GM21528 (cell line): ENCODE measurements at regions not wholly inside any gene's neighbourhood (a gene's known extent, or its start where the extent isn't known, plus 50 kb on each side); places are given as distances from the start of the nearest gene placed in this dataset.
"Not testable (repeated sequence)": the region's sequence is repeated elsewhere in the genome, so short reads cannot be mapped to it uniquely, and the experiment has no call there.

Source experiments
- ATAC-seq: cut with Tn5 transposase; IDR thresholded peaks from one replicate; pipeline ENCODE4 v1.9.1; 2021; ENCODE audit warnings: mild to moderate bottlenecking, moderate library complexity; ENCODE audit not compliant: unreplicated experiment, low FRiP score

DNA sequence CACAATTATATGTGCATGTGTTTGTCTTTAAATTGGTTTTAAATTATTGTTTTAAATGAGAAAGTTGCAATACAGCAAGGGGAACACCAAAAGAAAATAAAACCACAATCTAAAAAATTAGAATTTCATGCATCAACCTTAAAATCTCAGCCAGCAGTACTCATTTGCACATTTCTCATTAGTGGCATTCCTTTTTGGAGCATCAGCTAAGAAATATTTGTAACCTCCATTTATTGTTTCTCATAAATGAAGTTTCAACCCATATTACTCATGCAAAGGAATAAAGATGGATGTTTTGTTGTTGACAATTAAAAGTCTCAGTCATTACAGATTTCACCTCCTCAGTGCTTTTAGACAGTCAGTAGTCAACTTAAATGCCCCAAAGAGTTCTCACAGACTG, 160.1 kb downstream of the TBX15 start:
- ATAC-seq = no peak

DNA sequence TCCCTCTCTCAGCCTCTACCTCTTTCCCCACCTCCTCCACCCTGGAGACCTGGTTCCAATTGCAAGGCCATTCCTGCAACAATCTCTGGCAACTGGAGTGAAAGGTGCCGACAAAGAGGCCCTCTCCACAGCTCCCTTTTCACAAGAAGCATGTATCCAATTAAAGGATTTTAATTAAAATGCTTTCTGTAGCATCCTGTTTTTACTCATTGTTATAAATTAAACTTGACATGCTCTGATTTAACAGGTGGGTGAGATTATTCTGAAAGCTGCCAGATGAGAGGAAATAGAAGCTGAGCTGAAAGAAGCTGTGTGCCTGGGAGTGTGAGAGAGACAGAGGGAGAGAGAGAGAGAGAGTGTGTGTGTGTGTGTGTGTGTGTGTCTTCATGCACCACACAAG, 160.5 kb downstream of the TBX15 start:
- no peak for ATAC-seq

DNA sequence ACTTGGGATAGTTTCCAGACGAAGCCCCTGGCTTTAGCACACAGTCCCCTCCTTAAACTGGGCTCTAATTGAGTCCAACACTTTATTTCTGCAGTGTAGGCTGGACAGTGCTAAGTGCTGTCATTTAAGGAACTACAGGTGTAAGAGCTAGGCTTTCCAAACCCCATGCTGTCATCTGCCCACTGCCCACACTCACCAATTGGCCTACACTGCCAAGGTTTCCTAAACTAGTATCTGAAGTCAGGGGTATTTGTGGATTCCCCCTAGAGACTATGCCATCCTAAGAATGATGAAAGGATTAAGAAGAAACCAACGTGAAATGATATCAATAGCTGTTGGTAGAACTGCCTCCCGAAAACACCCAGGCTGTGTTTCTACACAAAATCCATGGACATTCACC, 160.9 kb downstream of the TBX15 start:
- no peak for ATAC-seq

DNA sequence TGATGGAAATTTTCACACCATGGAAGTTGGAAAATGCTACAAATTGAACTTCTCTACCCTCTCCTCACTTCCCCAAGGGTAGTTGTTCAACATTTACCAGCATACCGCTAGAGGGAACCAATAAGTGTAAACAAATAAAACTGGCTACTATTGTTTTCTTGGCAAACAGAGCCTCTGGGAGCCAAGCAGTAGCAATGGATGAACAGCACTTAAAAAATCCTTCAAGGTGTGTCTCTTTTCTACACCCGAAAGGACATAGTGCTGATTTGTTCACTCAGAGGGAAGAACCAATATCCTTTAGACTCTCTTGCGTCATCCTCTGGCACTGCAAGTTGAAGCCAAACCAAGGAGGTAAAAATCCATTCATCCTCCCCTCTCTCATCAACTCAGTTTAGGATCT, 161.5 kb downstream of the TBX15 start:
- ATAC-seq = no peak

DNA sequence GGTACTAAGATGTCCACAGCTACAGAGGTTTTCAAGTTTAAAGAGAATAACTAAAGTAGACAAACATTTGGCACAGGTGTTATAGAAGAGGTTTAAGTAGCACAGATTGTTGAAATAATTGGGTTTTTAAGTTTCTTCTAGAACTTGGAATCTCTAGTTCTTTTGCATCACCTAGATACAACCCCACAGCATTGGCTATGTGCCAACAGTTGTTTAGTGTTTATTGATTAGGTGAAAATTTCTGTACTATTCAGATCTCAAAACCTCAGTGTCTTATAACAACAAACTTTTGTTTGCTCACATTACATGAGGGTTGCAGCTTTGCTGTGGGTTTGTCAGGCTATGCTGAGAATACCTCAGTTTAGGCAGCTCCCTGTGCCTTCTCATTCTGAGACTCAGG, 162.5 kb downstream of the TBX15 start:
- no peak for ATAC-seq

DNA sequence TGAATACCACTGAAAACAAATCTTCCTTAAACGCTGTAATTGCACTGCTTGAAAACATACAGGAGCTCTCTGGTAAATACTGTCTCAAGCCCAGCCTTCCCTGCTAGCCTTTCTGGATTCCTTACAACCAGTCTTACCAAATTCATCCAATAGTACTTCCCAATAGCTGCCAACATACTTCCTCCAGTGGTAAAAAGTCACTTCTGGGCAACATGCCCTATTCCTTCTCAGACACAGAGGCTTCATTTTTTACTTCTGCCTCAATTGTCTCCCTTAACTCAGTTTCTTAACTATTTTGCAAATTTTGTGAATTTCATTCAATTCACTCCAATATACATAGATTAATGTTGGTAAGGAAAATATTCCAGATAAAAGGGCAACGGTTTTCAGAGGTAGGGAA, 166.3 kb downstream of the TBX15 start:
- no peak for ATAC-seq

DNA sequence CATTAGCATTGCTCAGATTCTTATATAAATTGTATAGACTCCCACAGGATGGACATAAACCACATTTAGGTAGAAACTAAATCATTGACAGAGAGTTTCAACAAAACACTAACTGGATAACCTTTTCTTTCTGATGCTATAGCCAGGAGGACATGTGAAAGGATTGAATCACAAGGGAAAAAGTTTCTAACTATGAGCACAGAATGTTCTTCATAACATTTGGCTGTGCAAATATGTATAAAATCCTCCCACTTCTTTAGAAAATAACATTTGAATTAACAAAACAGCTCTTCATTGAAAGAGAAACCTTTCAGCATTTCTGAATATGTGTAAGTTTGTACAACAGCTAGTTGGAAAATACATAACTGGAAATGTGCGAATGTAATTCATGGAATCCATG, 167.3 kb downstream of the TBX15 start:
- no peak for ATAC-seq

DNA sequence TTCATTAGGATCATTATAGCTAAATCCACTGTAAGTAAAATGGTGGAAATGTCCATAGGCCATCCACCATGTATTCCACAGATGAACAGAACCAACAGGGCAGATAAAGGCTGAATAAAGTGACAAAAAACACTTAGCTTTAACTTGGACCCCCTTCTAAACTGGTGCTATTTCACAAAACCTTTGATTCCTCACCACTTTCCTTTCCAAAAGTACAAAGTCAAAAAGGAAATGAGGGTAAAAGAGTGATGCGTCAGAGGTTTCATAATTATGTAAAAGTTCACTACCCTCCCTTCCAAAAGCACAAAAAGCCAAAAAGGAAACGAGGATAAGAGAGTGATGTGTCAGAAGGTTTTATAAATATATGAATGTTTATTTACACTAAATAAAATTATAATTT, 172.2 kb downstream of the TBX15 start:
- ATAC-seq = no peak

DNA sequence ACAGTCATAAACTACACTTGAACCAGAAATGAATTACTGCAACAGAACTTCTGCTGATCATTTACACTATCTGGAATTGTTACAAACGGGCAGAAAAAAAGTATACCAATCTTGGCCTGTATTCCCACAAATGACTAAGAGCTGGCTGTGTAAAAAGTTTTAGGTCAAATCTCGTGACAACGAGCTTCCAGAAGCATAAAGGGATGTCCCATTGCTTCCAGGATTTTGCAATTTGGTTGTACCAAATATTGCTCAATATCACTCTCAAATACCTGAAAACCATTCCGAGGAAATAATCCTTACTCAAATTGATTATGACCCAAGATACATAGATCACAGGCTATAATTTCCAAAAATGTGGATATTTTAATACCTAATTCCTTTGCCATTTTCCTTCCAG, 175.6 kb downstream of the TBX15 start:
- no peak for ATAC-seq

DNA sequence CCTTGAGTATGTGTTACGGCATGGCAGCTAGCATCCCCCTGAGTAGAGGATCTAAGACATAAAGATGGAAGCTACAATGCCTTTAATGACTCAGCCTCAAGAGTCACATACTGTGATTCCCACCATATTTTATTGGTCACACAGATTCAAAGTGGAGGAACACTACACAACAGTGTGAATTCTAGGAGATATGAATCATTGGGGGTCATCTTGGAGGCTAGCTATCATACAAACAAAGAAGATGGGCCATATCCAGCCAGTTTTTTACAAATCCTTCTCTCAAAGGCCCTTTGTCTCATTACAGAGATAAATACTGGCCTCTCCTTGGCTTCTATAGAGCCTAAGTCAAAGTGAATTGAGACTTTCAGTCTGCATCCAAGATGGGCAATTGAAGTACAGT, 177.0 kb downstream of the TBX15 start:
- ATAC-seq = no peak

DNA sequence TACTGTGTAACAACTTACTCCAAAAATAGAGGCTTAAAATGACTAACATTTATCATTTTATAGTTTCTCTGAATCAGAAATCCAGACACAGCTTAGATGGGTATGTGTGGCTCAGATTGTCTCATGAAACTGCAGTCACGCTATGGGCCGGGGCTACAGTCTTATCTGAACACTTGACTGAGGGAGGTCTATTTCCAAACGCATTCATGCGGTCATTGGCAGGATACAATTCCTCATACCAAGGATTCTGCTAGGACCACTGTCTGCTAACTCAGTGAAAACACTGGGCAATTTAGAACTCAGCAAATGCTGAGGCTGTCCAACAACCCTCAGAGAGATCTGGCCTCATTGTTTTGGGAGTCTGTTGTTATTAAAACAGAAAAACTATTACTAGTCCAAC, 178.6 kb downstream of the TBX15 start:
- no peak for ATAC-seq

DNA sequence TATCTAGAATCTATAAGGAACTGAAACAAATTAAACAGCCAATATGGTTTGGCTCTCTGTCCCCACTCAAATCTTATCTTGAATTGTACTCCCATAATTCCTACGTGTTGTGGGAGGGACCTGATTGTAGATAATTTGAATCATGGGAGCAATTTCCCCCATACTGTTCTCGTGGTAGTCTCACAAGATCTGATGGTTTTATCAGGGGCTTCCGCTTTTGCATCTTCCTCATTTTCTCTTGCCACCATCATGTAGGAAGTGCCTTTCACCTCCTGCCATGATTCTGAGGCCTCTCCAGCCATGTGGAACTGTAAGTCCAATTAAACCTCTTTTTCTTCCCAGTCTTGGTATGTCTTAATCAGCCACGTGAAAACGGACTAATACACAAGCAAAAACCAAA, 185.0 kb downstream of the TBX15 start:
- not testable (repeated sequence) for ATAC-seq

DNA sequence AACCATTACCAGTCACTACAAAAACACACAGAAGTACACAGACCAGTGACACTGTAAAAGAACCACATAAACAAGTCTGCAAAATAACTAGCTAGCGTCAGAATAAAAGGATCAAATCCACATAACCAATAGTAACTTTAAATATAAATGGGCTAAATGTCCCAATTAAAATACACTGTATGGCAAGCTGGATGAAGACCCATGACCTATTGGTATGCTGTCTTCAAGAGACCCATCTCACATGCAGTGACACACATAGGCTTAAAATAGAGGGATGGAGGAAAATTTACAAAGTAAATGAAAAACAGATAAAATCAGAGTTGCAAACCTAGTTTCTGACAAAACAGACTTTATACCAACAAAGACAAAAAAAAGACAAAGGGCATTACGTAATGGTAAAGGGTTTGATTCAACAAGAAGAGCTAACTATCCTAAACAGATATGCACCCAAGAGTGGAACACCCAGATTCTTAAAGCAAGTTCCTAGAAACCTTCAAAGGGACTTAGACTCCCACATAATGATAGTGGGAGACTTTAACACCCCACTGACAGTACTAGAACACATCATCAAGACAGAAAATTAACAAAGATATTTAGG, 196.9 kb downstream of the TBX15 start:
- no peak for ATAC-seq

DNA sequence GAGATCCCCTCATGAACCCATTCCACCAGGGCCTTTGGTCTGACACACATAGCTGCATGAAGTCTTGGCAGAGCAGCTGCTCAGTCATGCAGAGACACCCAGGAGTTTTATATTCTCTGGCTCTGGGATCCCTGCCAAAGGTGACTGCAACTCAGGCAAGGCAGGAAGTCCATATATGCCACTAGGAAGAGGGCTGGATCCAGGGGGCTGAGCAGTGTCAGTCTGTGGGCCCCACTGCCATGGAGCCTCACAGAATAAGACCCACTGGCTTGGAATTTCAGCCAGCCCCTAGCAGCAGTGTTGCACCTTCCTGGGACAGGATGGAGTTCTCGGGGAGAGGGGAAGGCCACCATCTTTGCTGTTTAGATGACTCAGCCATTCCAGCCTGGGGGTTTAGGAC, 199.7 kb downstream of the TBX15 start:
- ATAC-seq = no peak

DNA sequence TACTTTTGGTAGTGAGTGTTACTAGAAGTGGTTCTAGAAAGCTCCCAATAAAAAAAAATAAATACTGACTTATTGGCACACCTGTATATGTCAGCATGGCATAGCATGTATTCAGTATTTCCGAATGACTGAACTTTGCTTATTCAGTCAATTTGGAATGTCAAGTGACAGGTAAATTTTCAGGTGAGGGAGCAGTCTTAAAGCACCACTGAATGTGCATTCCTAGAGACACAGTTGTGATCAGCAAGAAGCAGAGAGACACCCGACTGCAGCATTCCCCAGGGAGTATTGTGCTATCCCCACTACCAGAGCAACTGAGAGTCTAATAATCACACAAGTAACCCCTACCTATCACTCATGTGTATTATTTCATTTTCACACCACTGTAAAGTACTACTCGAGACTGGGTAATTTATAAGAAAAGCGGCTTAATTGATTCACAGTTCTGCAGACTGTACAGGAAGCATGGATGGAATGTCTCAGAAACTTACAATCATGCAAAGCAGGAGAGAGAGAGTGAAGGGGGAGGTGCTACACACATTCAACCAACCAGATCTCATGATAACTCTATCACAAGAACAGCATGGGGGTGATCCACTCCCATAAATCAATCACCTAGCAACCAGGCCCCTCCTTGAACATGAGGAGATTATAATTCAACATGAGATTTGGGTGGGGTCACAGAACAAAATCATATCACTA, 201.5 kb downstream of the TBX15 start:
- ATAC-seq = no peak

DNA sequence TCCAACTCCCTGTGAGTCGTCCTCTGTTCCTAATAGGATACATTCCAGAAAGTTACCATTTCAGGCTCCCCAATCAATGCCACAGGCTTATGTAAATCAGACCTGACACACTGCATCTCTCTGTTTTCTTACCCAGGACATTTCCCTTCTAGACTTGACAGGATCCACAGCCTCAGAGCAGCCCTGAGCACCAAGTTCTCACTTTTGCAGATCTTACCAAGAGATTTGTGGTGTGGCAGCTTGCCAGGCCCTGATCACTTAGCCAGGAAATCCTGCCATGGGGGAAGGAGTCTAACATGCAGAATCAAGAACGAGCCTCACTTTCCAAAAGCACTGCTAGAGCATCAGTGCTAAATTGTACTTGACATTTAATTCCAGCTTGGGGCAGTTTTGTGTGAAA, 202.9 kb downstream of the TBX15 start:
- no peak for ATAC-seq

DNA sequence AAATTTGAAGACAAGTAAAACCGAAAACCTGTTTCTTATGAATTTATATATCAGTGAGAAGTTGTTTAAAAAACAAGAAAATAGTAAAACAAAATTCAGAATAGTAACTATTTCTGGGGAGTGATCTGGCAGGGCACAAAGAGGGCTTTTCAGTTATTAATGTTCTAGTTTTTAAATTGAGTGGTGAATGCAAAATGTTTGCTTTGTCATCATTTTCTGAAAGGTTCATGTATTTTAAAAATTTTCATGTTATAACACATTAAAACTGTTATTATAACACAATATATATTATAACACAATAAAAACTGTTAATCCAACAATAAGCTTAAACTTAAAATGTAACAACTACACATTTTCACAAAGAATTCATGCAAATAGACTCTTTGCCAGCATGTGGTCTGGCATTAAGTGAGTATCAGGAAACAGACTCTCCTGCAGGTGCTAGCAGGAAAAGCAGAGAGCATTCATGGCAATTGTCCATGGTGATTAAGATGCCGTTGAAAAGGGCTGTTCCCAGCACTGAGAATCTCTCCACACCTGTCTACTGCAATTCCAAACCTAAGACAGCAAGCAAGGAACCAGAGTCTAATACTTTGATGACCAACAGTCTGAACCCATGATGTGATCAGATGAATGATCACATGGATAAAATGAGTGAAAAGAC, 204.9 kb downstream of the TBX15 start:
- no peak for ATAC-seq

DNA sequence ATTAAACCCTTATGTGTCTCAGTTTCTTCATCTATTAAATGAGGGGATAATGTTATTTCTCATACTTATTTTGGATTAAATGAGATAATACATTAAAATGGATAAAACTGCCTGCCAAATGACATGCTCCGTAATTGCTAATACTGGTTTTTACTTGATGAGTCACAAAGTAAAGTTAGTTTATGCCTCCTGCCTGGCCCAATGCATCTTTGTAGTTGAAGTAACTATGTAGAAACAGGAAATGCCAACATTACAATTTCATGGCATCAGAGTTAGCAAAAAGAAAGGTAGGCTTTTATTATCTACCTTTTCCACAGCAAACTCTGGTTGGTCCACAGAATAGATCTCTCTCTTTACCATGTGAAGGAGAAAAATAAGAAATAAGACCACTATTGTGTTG, 214.5 kb downstream of the TBX15 start:
- ATAC-seq = no peak

DNA sequence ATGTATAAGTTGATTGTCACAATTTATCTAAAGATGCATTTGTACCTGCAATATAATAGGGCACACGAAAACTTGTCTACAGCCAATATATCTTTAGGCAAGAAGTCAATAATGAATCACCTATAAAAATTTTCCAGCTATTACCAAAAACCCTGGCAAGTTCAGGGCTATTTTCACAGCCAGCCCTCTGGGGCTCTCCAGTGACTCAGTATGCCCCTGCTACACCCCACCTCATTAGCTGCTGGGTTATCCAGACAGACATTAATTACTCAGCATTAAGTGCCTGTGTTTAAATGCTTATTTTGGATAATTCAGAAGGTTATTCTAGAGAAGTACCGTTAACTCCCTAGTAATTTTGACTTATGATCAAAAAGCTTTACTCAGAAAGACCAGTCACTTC, 220.2 kb downstream of the TBX15 start:
- no peak for ATAC-seq

DNA sequence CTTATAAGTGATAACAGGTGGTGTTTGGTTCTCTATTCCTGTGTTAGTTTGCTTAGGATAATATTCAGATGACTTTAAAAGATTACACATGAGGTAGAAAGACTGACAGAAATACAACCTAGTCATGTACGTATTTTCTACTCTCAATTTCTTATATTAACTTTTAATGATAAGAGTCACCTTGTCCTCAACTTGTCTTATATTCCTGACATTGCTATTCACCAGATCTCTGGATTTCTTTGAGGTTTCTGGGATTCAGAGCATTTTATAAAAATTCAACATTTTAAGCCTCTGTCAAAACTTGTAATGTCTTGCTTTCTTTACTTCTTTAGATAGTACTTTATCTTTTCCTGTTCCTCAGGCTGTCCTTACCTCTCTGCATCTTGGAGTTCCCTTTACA, 234.2 kb downstream of the TBX15 start:
- no peak for ATAC-seq

DNA sequence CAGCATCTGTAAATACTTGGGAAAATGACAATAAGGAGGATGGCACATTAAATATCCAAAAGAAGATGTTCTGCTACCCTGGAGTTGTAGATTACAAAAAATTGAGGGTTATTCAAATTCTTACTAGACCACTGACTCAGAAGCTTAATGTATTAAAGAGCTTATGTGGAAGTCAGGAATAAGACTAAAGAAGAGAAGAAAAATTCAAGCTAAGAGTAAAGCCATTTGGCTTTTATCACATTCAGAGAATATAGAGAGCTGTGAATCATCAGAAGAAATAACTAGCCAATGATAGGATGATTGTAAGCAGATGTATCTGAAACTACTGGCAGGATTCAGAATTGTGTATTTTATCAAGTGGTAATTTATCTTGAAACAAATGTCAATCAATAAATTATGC, 237.0 kb downstream of the TBX15 start:
- ATAC-seq = no peak

DNA sequence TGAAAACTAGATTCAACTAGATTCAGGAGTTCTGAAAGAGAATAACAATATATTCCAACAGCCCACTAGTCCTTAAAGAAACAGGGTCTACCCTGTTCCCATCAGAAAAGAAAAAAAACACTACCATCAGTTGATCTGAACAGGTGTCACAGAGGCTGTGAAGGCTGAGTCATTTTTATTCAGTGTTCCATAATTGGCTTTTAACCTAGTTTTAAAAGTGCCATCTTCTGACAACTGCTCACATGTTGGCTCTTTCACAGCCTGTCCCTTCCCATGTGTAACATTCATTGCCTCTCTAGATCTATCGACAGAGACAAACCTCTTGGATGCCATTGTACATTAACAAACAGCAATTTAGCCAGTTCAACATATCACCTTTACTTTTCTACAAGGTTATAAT, 243.7 kb downstream of the TBX15 start:
- ATAC-seq = no peak
